ENCODE measurements at regions not wholly inside any gene's neighbourhood (a gene's known extent, or its start where the extent isn't known, plus 50 kb on each side); places are given as distances from the start of the nearest gene placed in this dataset.

GRCh38 chr10:123599366-123599849 lies 66.7 kb upstream of the GPR26 start:
- no peak for TF ChIP-seq CTCF (IDR thresholded peaks at IDR 0.05)
- TF ChIP-seq POLR2A (IDR thresholded peaks at IDR 0.05), result no peak
